H9 (cell line): ENCODE measurements at regions not wholly inside any gene's neighbourhood (a gene's known extent, or its start where the extent isn't known, plus 50 kb on each side); places are given as distances from the start of the nearest gene placed in this dataset.

Source experiments
- DNase-seq: peaks from one replicate; pipeline ENCODE4 v3.0.0-alpha.2; 2017
- H2AFZ ChIP-seq: one replicate; pipeline ENCODE4 v1.6.1; 2013; ENCODE audit warnings: mild to moderate bottlenecking, low read length, control low read depth, moderate library complexity
- H2AK5ac ChIP-seq: 2 replicates; pipeline ENCODE4 v1.6.1; 2013; ENCODE audit warnings: low read length, control low read depth, mixed read lengths; ENCODE audit not compliant: insufficient read length
- H2BK120ac ChIP-seq: one replicate; pipeline ENCODE4 v1.6.1; 2013; ENCODE audit warnings: low read depth, mild to moderate bottlenecking, low read length, control low read depth, inconsistent platforms; ENCODE audit not compliant: poor library complexity, severe bottlenecking
- H2BK12ac ChIP-seq: 2 replicates; pipeline ENCODE4 v1.6.1; 2013; ENCODE audit warnings: low read length, control low read depth, mixed read lengths, low read depth; ENCODE audit not compliant: insufficient read length
- H2BK15ac ChIP-seq: 2 replicates; pipeline ENCODE4 v1.6.1; 2013; ENCODE audit warnings: low read depth, low read length, control low read depth
- H2BK20ac ChIP-seq: one replicate; pipeline ENCODE4 v1.6.1; 2013; ENCODE audit warnings: low read depth, mild to moderate bottlenecking, low read length, control low read depth, inconsistent platforms; ENCODE audit not compliant: poor library complexity, severe bottlenecking
- H2BK5ac ChIP-seq: 2 replicates; pipeline ENCODE4 v1.6.1; 2013; ENCODE audit warnings: low read length, control low read depth, mixed read lengths; ENCODE audit not compliant: insufficient read length
- H3K14ac ChIP-seq: 2 replicates; pipeline ENCODE4 v1.6.1; 2013; ENCODE audit warnings: low read length, control low read depth; ENCODE audit not compliant: insufficient read depth
- H3K18ac ChIP-seq: 2 replicates; pipeline ENCODE4 v1.6.1; 2013; ENCODE audit warnings: low read depth, mild to moderate bottlenecking, mixed read lengths, low read length, control low read depth; ENCODE audit not compliant: insufficient read length
- H3K23ac ChIP-seq: 2 replicates; pipeline ENCODE4 v1.6.1; 2013; ENCODE audit warnings: low read length, control low read depth, mixed read lengths, low read depth; ENCODE audit not compliant: insufficient read length
- H3K23me2 ChIP-seq: 2 replicates; pipeline ENCODE4 v1.6.1; 2013; ENCODE audit warnings: low read depth, mild to moderate bottlenecking, mixed read lengths, low read length, control low read depth; ENCODE audit not compliant: insufficient read length, poor library complexity, severe bottlenecking
- H3K27ac ChIP-seq: 2 replicates; pipeline ENCODE4 v1.5.1; 2013; ENCODE audit warnings: low read length, control low read depth, mixed read lengths, low read depth; ENCODE audit not compliant: insufficient read length
- H3K27me3 ChIP-seq: 2 replicates; pipeline ENCODE4 v1.6.1; 2013; ENCODE audit warnings: low read length, control low read depth, inconsistent platforms; ENCODE audit not compliant: insufficient read depth
- H3K4ac ChIP-seq: 2 replicates; pipeline ENCODE4 v1.6.1; 2013; ENCODE audit warnings: low read depth, mild to moderate bottlenecking, control low read depth, inconsistent platforms, low read length, moderate library complexity
- H3K4me1 ChIP-seq: 2 replicates; pipeline ENCODE4 v1.6.1; 2013; ENCODE audit warnings: low read length, control low read depth, inconsistent platforms; ENCODE audit not compliant: insufficient read depth
- H3K4me2 ChIP-seq: 2 replicates; pipeline ENCODE4 v1.6.1; 2013; ENCODE audit warnings: low read length, control low read depth, mixed read lengths; ENCODE audit not compliant: insufficient read length, insufficient read depth
- H3K56ac ChIP-seq: 2 replicates; pipeline ENCODE4 v1.6.1; 2013; ENCODE audit warnings: low read depth, mild to moderate bottlenecking, mixed read lengths, low read length, control low read depth; ENCODE audit not compliant: insufficient read length
- H3K79me1 ChIP-seq: 2 replicates; pipeline ENCODE4 v1.6.1; 2013; ENCODE audit warnings: low read depth, mild to moderate bottlenecking, moderate library complexity, low read length, control low read depth, inconsistent platforms; ENCODE audit not compliant: insufficient read depth, poor library complexity, severe bottlenecking
- H3K79me2 ChIP-seq: 2 replicates; pipeline ENCODE4 v1.6.1; 2013; ENCODE audit warnings: low read length, control low read depth, inconsistent platforms; ENCODE audit not compliant: insufficient read depth
- H3K9ac ChIP-seq: 2 replicates; pipeline ENCODE4 v1.6.1; 2013; ENCODE audit warnings: low read length, control low read depth, mixed read lengths; ENCODE audit not compliant: insufficient read length; ENCODE audit errors: extremely low read depth
- H3K9me3 ChIP-seq: one replicate; pipeline ENCODE4 v1.6.1; 2013; ENCODE audit warnings: low read depth, low read length, inconsistent platforms; ENCODE audit not compliant: control insufficient read depth
- H3T11ph ChIP-seq: one replicate; pipeline ENCODE4 v1.6.1; 2013; ENCODE audit warnings: mild to moderate bottlenecking, low read length, control low read depth, inconsistent platforms
- H4K20me1 ChIP-seq: one replicate; pipeline ENCODE4 v1.6.1; 2013; ENCODE audit not compliant: control insufficient read depth, insufficient read length, insufficient read depth
- H4K5ac ChIP-seq: 2 replicates; pipeline ENCODE4 v1.6.1; 2013; ENCODE audit warnings: low read depth, mild to moderate bottlenecking, mixed read lengths, low read length, control low read depth; ENCODE audit not compliant: insufficient read length
- H4K8ac ChIP-seq: replicated peaks from 2 replicates; pipeline ENCODE4 v1.6.1; 2013; ENCODE audit warnings: low read length, control low read depth, mixed read lengths, low read depth; ENCODE audit not compliant: insufficient read length
- H4K91ac ChIP-seq: 2 replicates; pipeline ENCODE4 v1.6.1; 2013; ENCODE audit warnings: low read depth, mild to moderate bottlenecking, moderate library complexity, mixed read lengths, low read length, control low read depth; ENCODE audit not compliant: insufficient read length
- H3K27ac Mint-ChIP-seq, 3 experiments: 2 replicates in 2 of 3; 3 replicates in 1 of 3; pipeline ENCODE4 v1.8.0; 2020 to 2021; ENCODE audit warnings: mixed read lengths in 3 of 3, mild to moderate bottlenecking in 1 of 3, moderate library complexity in 1 of 3
- H3K27me3 Mint-ChIP-seq: 2 replicates; pipeline ENCODE4 v1.8.0; 2021; ENCODE audit warnings: low read depth, mild to moderate bottlenecking, moderate library complexity, mixed read lengths
- H3K36me3 Mint-ChIP-seq, 3 experiments: 2 replicates in 2 of 3; 3 replicates in 1 of 3; pipeline ENCODE4 v1.8.0; 2020 to 2021; ENCODE audit warnings: low read depth in 3 of 3, mixed read lengths in 3 of 3; ENCODE audit not compliant: insufficient read depth in 1 of 3
- H3K4me1 Mint-ChIP-seq, 2 experiments: 2 replicates each; pipeline ENCODE4 v1.8.0; 2020; ENCODE audit warnings: mixed read lengths in 2 of 2
- H3K4me3 Mint-ChIP-seq, 2 experiments: 2 replicates in 1 of 2; 3 replicates in 1 of 2; pipeline ENCODE4 v1.8.0; 2020 to 2021; ENCODE audit warnings: mild to moderate bottlenecking in 2 of 2, mixed read lengths in 2 of 2, moderate library complexity in 1 of 2
- H3K9me3 Mint-ChIP-seq, 2 experiments: 2 replicates in 1 of 2; 3 replicates in 1 of 2; pipeline ENCODE4 v1.8.0; 2020; ENCODE audit warnings: mild to moderate bottlenecking in 2 of 2, mixed read lengths in 2 of 2, moderate library complexity in 1 of 2
- WGBS: extraction: QIAGEN DNeasy Blood & Tissue Kit; methylation state at CpG from one replicate; pipeline ENCODE4 v1.1.7; 2013; ENCODE audit warnings: missing lambda C conversion rate, low lambda C conversion rate, mixed read lengths; ENCODE audit not compliant: insufficient read length; ENCODE audit errors: extremely low coverage; 5-methylcytosine and 5-hydroxymethylcytosine counted together
- TF ChIP-seq, protein P1 (sequence below): fragments of 200-600 bp; sonication (generic); conservative IDR thresholded peaks from 3 replicates; pipeline ENCODE4 v1.8.0; 2021; ENCODE audit warnings: antibody characterized with exemption, mild to moderate bottlenecking

DNA sequence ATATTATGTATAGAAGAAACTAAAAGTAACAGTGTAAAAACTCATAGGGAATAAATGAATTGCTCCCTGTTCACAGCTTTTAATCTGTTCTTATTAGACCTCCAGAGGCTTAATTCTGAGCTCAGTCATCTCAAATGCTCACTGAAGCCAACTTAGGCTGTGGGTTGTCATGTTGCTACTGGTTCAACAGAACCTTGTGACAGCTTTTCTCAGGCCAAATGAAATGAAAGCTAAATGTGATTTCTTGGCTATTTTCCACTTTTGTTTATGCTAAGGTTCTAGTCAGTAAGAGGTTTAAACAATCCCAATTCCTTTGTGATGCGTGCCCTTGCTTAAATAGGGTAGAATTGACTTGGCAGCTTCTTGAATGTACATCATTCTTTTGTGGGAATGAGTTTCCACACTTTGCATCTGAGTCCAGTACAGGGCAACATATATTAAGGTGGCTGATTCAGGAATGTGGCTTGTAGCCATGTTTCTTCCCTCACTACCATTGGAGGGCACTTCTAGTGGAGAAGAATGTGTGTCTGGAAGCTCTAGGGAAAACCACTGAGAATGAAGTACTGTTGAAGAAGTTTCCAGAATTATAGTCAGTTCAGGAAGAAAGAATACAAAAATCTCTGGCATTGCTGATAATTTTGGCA lies 156.4 kb downstream of the NEDD1 start:
- Histone ChIP-seq H4K5ac (no peak overlapping the region), H3K9me3 (no peaks in the 10 kb centered on the region), H2BK15ac (no peak overlapping the region), H3K4me2 (no peak overlapping the region), H3K18ac (no peak overlapping the region), H3K27ac (no peak overlapping the region), H3K4me1 (no peaks in the 10 kb centered on the region), H3K14ac (no peak overlapping the region), H2BK12ac (no peak overlapping the region), H4K8ac (no peak overlapping the region), H2AK5ac (no peak overlapping the region), H3T11ph (no peak overlapping the region), H3K27me3 (no peaks in the 10 kb centered on the region), H3K79me1 (no peaks in the 10 kb centered on the region), H3K4ac (no peak overlapping the region), H2BK120ac (no peak overlapping the region), H4K20me1 (no peaks in the 10 kb centered on the region), H3K56ac (no peak overlapping the region), H2BK5ac (no peak overlapping the region), H4K91ac (no peak overlapping the region), H3K23ac (no peak overlapping the region), H3K9ac (no peak overlapping the region), H3K23me2 (no peaks in the 10 kb centered on the region), H2BK20ac (no peak overlapping the region), H2AFZ (no peak overlapping the region), H3K79me2 (no peaks in the 10 kb centered on the region)
- WGBS: no CpG with 5 or more reads among the region's 1 CpG
- Mint-ChIP-seq H3K9me3 (no peaks in the 10 kb centered on the region; a peak in 1 of 5 replicates), H3K27ac (no peak overlapping the region), H3K36me3 (no peaks in the 10 kb centered on the region), H3K4me1 (peaks cover 6 to 11% of the 10 kb centered on the region in 2 experiments; a peak in 2 of 4 replicates), H3K4me3 (no peak overlapping the region), H3K27me3 (no peaks in the 10 kb centered on the region)
- TF ChIP-seq, protein P1, sequence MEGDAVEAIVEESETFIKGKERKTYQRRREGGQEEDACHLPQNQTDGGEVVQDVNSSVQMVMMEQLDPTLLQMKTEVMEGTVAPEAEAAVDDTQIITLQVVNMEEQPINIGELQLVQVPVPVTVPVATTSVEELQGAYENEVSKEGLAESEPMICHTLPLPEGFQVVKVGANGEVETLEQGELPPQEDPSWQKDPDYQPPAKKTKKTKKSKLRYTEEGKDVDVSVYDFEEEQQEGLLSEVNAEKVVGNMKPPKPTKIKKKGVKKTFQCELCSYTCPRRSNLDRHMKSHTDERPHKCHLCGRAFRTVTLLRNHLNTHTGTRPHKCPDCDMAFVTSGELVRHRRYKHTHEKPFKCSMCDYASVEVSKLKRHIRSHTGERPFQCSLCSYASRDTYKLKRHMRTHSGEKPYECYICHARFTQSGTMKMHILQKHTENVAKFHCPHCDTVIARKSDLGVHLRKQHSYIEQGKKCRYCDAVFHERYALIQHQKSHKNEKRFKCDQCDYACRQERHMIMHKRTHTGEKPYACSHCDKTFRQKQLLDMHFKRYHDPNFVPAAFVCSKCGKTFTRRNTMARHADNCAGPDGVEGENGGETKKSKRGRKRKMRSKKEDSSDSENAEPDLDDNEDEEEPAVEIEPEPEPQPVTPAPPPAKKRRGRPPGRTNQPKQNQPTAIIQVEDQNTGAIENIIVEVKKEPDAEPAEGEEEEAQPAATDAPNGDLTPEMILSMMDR: no peak
- DNase-seq: no peak
